ENCODE measurements at regions not wholly inside any gene's neighbourhood (a gene's known extent, or its start where the extent isn't known, plus 50 kb on each side); places are given as distances from the start of the nearest gene placed in this dataset.

- no peak overlapping the region for H3K27ac ChIP-seq (ENCODE audit: low read depth, low read length)
- H3K36me3 ChIP-seq (ENCODE audit: control insufficient read depth in 5 of 5, insufficient read depth in 5 of 5, low read length in 5 of 5): no peaks in the 10 kb centered on the region
- H3K9me3 ChIP-seq (ENCODE audit: control insufficient read depth in 5 of 5, low read length in 5 of 5): no peaks in the 10 kb centered on the region
- no peak overlapping the region for H3K9ac ChIP-seq (ENCODE audit: low read length in 5 of 5)
- peaks cover 0 to 4% (median 0%) of the 10 kb centered on the region in 5 donors for H3K27me3 ChIP-seq (ENCODE audit: control insufficient read depth in 5 of 5, insufficient read depth in 4 of 5, low read length in 5 of 5)
- peaks cover 0 to 3% (median 0%) of the 10 kb centered on the region in 5 donors for H3K4me1 ChIP-seq (ENCODE audit: control insufficient read depth in 5 of 5, insufficient read depth in 5 of 5, low read length in 5 of 5)
- no peak overlapping the region for H3K4me3 ChIP-seq (ENCODE audit: low read depth in 1 of 5, low read length in 5 of 5)
These were observed 132.7 kb downstream of the GATA3 start for GRCh38 chr10:8187171-8187666.

- H3K27ac ChIP-seq (ENCODE audit: low read depth, low read length): no peak overlapping the region
- no peaks in the 10 kb centered on the region for H3K36me3 ChIP-seq (ENCODE audit: control insufficient read depth in 5 of 5, insufficient read depth in 5 of 5, low read length in 5 of 5)
- H3K27me3 ChIP-seq (ENCODE audit: control insufficient read depth in 5 of 5, insufficient read depth in 4 of 5, low read length in 5 of 5): peaks cover 0 to 4% (median 0%) of the 10 kb centered on the region in 5 donors
- H3K4me3 ChIP-seq (ENCODE audit: low read depth in 1 of 5, low read length in 5 of 5): no peak overlapping the region
- no peaks in the 10 kb centered on the region for H3K9me3 ChIP-seq (ENCODE audit: control insufficient read depth in 5 of 5, low read length in 5 of 5)
- H3K9ac ChIP-seq (ENCODE audit: low read length in 5 of 5): no peak overlapping the region
- H3K4me1 ChIP-seq (ENCODE audit: control insufficient read depth in 5 of 5, insufficient read depth in 5 of 5, low read length in 5 of 5): no peaks in the 10 kb centered on the region
These were observed 135.0 kb downstream of the GATA3 start for GRCh38 chr10:8189458-8189857.

GRCh38 chr10:8192301-8192700, 137.8 kb downstream of the GATA3 start:
- Histone ChIP-seq H3K27me3 (ENCODE audit: control insufficient read depth in 5 of 5, insufficient read depth in 4 of 5, low read length in 5 of 5) (peaks cover 0 to 4% (median 0%) of the 10 kb centered on the region in 5 donors), H3K9me3 (ENCODE audit: control insufficient read depth in 5 of 5, low read length in 5 of 5) (no peaks in the 10 kb centered on the region), H3K4me3 (ENCODE audit: low read depth in 1 of 5, low read length in 5 of 5) (no peak overlapping the region), H3K27ac (ENCODE audit: low read depth, low read length) (no peak overlapping the region), H3K9ac (ENCODE audit: low read length in 5 of 5) (no peak overlapping the region), H3K36me3 (ENCODE audit: control insufficient read depth in 5 of 5, insufficient read depth in 5 of 5, low read length in 5 of 5) (no peaks in the 10 kb centered on the region), H3K4me1 (ENCODE audit: control insufficient read depth in 5 of 5, insufficient read depth in 5 of 5, low read length in 5 of 5) (no peaks in the 10 kb centered on the region)

- no peak overlapping the region for H3K27ac ChIP-seq (ENCODE audit: low read depth, low read length)
- H3K4me1 ChIP-seq (ENCODE audit: control insufficient read depth in 5 of 5, insufficient read depth in 5 of 5, low read length in 5 of 5): no peaks in the 10 kb centered on the region
- H3K9me3 ChIP-seq (ENCODE audit: control insufficient read depth in 5 of 5, low read length in 5 of 5): no peaks in the 10 kb centered on the region
- H3K36me3 ChIP-seq (ENCODE audit: control insufficient read depth in 5 of 5, insufficient read depth in 5 of 5, low read length in 5 of 5): no peaks in the 10 kb centered on the region
- no peak overlapping the region for H3K4me3 ChIP-seq (ENCODE audit: low read depth in 1 of 5, low read length in 5 of 5)
- H3K9ac ChIP-seq (ENCODE audit: low read length in 5 of 5): no peak overlapping the region
- peaks cover 0 to 4% (median 0%) of the 10 kb centered on the region in 5 donors for H3K27me3 ChIP-seq (ENCODE audit: control insufficient read depth in 5 of 5, insufficient read depth in 4 of 5, low read length in 5 of 5)
These were observed 139.1 kb downstream of the GATA3 start for GRCh38 chr10:8193546-8193945.

GRCh38 chr10:8194050-8194449, 139.6 kb downstream of the GATA3 start:
- peaks cover 0 to under 1% (median 0%) of the 10 kb centered on the region in 5 donors for H3K27me3 ChIP-seq (ENCODE audit: control insufficient read depth in 5 of 5, insufficient read depth in 4 of 5, low read length in 5 of 5)
- H3K27ac ChIP-seq (ENCODE audit: low read depth, low read length): no peak overlapping the region
- H3K36me3 ChIP-seq (ENCODE audit: control insufficient read depth in 5 of 5, insufficient read depth in 5 of 5, low read length in 5 of 5): no peaks in the 10 kb centered on the region
- no peak overlapping the region for H3K4me3 ChIP-seq (ENCODE audit: low read depth in 1 of 5, low read length in 5 of 5)
- H3K4me1 ChIP-seq (ENCODE audit: control insufficient read depth in 5 of 5, insufficient read depth in 5 of 5, low read length in 5 of 5): no peaks in the 10 kb centered on the region
- no peaks in the 10 kb centered on the region for H3K9me3 ChIP-seq (ENCODE audit: control insufficient read depth in 5 of 5, low read length in 5 of 5)
- no peak overlapping the region for H3K9ac ChIP-seq (ENCODE audit: low read length in 5 of 5)

- H3K9ac ChIP-seq (ENCODE audit: low read length in 5 of 5): no peak overlapping the region
- H3K4me3 ChIP-seq (ENCODE audit: low read depth in 1 of 5, low read length in 5 of 5): no peak overlapping the region
These were observed 152.4 kb downstream of the GATA3 start for GRCh38 chr10:8206882-8207281.

GRCh38 chr10:8211631-8212030, 157.1 kb downstream of the GATA3 start:
- Histone ChIP-seq H3K4me1 (ENCODE audit: control insufficient read depth in 5 of 5, insufficient read depth in 5 of 5, low read length in 5 of 5) (no peaks in the 10 kb centered on the region), H3K9ac (ENCODE audit: low read length in 5 of 5) (no peak overlapping the region), H3K27ac (ENCODE audit: low read depth, low read length) (no peak overlapping the region), H3K36me3 (ENCODE audit: control insufficient read depth in 5 of 5, insufficient read depth in 5 of 5, low read length in 5 of 5) (no peaks in the 10 kb centered on the region), H3K4me3 (ENCODE audit: low read depth in 1 of 5, low read length in 5 of 5) (no peak overlapping the region), H3K9me3 (ENCODE audit: control insufficient read depth in 5 of 5, low read length in 5 of 5) (no peaks in the 10 kb centered on the region), H3K27me3 (ENCODE audit: control insufficient read depth in 5 of 5, insufficient read depth in 4 of 5, low read length in 5 of 5) (no peaks in the 10 kb centered on the region)

More at GRCh38 chr10:8206882-8207281, 152.4 kb downstream of the GATA3 start:
- H3K4me1 ChIP-seq (ENCODE audit: control insufficient read depth in 5 of 5, insufficient read depth in 5 of 5, low read length in 5 of 5): no peaks in the 10 kb centered on the region
- no peaks in the 10 kb centered on the region for H3K9me3 ChIP-seq (ENCODE audit: control insufficient read depth in 5 of 5, low read length in 5 of 5)
- H3K27me3 ChIP-seq (ENCODE audit: control insufficient read depth in 5 of 5, insufficient read depth in 4 of 5, low read length in 5 of 5): no peaks in the 10 kb centered on the region
- H3K27ac ChIP-seq (ENCODE audit: low read depth, low read length): no peak overlapping the region
- no peaks in the 10 kb centered on the region for H3K36me3 ChIP-seq (ENCODE audit: control insufficient read depth in 5 of 5, insufficient read depth in 5 of 5, low read length in 5 of 5)

- Histone ChIP-seq H3K4me3 (ENCODE audit: low read depth in 1 of 5, low read length in 5 of 5) (no peak overlapping the region), H3K27me3 (ENCODE audit: control insufficient read depth in 5 of 5, insufficient read depth in 4 of 5, low read length in 5 of 5) (no peaks in the 10 kb centered on the region), H3K9me3 (ENCODE audit: control insufficient read depth in 5 of 5, low read length in 5 of 5) (no peaks in the 10 kb centered on the region), H3K4me1 (ENCODE audit: control insufficient read depth in 5 of 5, insufficient read depth in 5 of 5, low read length in 5 of 5) (no peaks in the 10 kb centered on the region), H3K9ac (ENCODE audit: low read length in 5 of 5) (no peak overlapping the region), H3K36me3 (ENCODE audit: control insufficient read depth in 5 of 5, insufficient read depth in 5 of 5, low read length in 5 of 5) (no peaks in the 10 kb centered on the region), H3K27ac (ENCODE audit: low read depth, low read length) (no peak overlapping the region)
These were observed 159.2 kb downstream of the GATA3 start for GRCh38 chr10:8213735-8214134.

GRCh38 chr10:8214587-8214986, 160.1 kb downstream of the GATA3 start:
- no peaks in the 10 kb centered on the region for H3K36me3 ChIP-seq (ENCODE audit: control insufficient read depth in 5 of 5, insufficient read depth in 5 of 5, low read length in 5 of 5)
- H3K9me3 ChIP-seq (ENCODE audit: control insufficient read depth in 5 of 5, low read length in 5 of 5): peaks cover 0 to 3% (median 0%) of the 10 kb centered on the region in 5 donors
- H3K27me3 ChIP-seq (ENCODE audit: control insufficient read depth in 5 of 5, insufficient read depth in 4 of 5, low read length in 5 of 5): no peaks in the 10 kb centered on the region
- no peaks in the 10 kb centered on the region for H3K4me1 ChIP-seq (ENCODE audit: control insufficient read depth in 5 of 5, insufficient read depth in 5 of 5, low read length in 5 of 5)
- no peak overlapping the region for H3K9ac ChIP-seq (ENCODE audit: low read length in 5 of 5)
- no peak overlapping the region for H3K4me3 ChIP-seq (ENCODE audit: low read depth in 1 of 5, low read length in 5 of 5)
- H3K27ac ChIP-seq (ENCODE audit: low read depth, low read length): no peak overlapping the region

- Histone ChIP-seq H3K36me3 (ENCODE audit: control insufficient read depth in 5 of 5, insufficient read depth in 5 of 5, low read length in 5 of 5) (no peaks in the 10 kb centered on the region), H3K27ac (ENCODE audit: low read depth, low read length) (no peak overlapping the region), H3K9ac (ENCODE audit: low read length in 5 of 5) (no peak overlapping the region), H3K4me3 (ENCODE audit: low read depth in 1 of 5, low read length in 5 of 5) (no peak overlapping the region), H3K27me3 (ENCODE audit: control insufficient read depth in 5 of 5, insufficient read depth in 4 of 5, low read length in 5 of 5) (no peaks in the 10 kb centered on the region), H3K4me1 (ENCODE audit: control insufficient read depth in 5 of 5, insufficient read depth in 5 of 5, low read length in 5 of 5) (peaks cover 0 to 6% (median 0%) of the 10 kb centered on the region in 5 donors), H3K9me3 (ENCODE audit: control insufficient read depth in 5 of 5, low read length in 5 of 5) (peaks cover 0 to 3% (median 0%) of the 10 kb centered on the region in 5 donors)
These were observed 162.4 kb downstream of the GATA3 start for GRCh38 chr10:8216893-8217292.
